ENCODE measurements at regions not wholly inside any gene's neighbourhood (a gene's known extent, or its start where the extent isn't known, plus 50 kb on each side); places are given as distances from the start of the nearest gene placed in this dataset.

GRCh38 chr18:54023471-54023870 lies 201.0 kb downstream of the MBD2 start:
- no peak overlapping the region for H3K27ac ChIP-seq (ENCODE audit: low read length, poor library complexity, severe bottlenecking)
- no peak overlapping the region for H2AFZ ChIP-seq (ENCODE audit: low read depth, low read length)
- peak; percentile 17 for DNase-seq
- no peaks in the 10 kb centered on the region for H3K79me1 ChIP-seq (replicated peaks; ENCODE audit: low read length, poor library complexity, severe bottlenecking)
- H2BK5ac ChIP-seq (ENCODE audit: low read depth, low read length, poor library complexity, severe bottlenecking), result no peak overlapping the region
- H2BK120ac ChIP-seq (ENCODE audit: low read depth, low read length), result no peak overlapping the region
- H3K4me1 ChIP-seq (ENCODE audit: control insufficient read depth, insufficient read depth, low read depth, low read length), result no peaks in the 10 kb centered on the region
- no peak overlapping the region for H4K91ac ChIP-seq (ENCODE audit: low read length)
- H3K4ac ChIP-seq (ENCODE audit: low read depth in 1 of 2, low read length in 2 of 2), result no peak overlapping the region
- H3K14ac ChIP-seq (ENCODE audit: low read length in 2 of 2), result no peak overlapping the region
- WGBS, result 85% methylated on average over 4 of the region's 4 CpGs
- H3K4me3 ChIP-seq (ENCODE audit: insufficient read depth in 1 of 2, low read depth in 1 of 2, low read length in 2 of 2), result no peak overlapping the region
- H3K9me3 ChIP-seq (ENCODE audit: control insufficient read depth, low read length), result no peaks in the 10 kb centered on the region
- H2AK5ac ChIP-seq (ENCODE audit: low read length, severe bottlenecking), result no peak overlapping the region
- no peaks in the 10 kb centered on the region for H3K36me3 ChIP-seq (ENCODE audit: control insufficient read depth in 1 of 2, insufficient read depth in 2 of 2, low read depth in 1 of 2, low read length in 2 of 2)
- no peak overlapping the region for H4K8ac ChIP-seq (ENCODE audit: low read length)
- no peak overlapping the region for H2BK15ac ChIP-seq (ENCODE audit: low read depth, poor library complexity, severe bottlenecking)
- H3K4me2 ChIP-seq (ENCODE audit: low read length, poor library complexity, severe bottlenecking), result no peak overlapping the region
- H3K9ac ChIP-seq (ENCODE audit: low read length), result no peak overlapping the region
- no peaks in the 10 kb centered on the region for H3K27me3 ChIP-seq (ENCODE audit: control insufficient read depth in 1 of 2, insufficient read depth in 1 of 2, low read length in 2 of 2)
- H3K18ac ChIP-seq (ENCODE audit: low read depth in 1 of 2, low read length in 2 of 2), result no peak overlapping the region
- H3K23ac ChIP-seq (ENCODE audit: low read length in 2 of 2), result no peak overlapping the region
- no peak overlapping the region for H2BK12ac ChIP-seq (ENCODE audit: low read length in 2 of 2)

- H3K4me1 ChIP-seq (ENCODE audit: control insufficient read depth, insufficient read depth, low read depth, low read length), result no peaks in the 10 kb centered on the region
- no peaks in the 10 kb centered on the region for H3K79me1 ChIP-seq (replicated peaks; ENCODE audit: low read length, poor library complexity, severe bottlenecking)
- H3K23ac ChIP-seq (ENCODE audit: low read length in 2 of 2), result no peak overlapping the region
- H2BK120ac ChIP-seq (ENCODE audit: low read depth, low read length), result no peak overlapping the region
- H2BK15ac ChIP-seq (ENCODE audit: low read depth, poor library complexity, severe bottlenecking), result no peak overlapping the region
- no peak overlapping the region for H2BK12ac ChIP-seq (ENCODE audit: low read length in 2 of 2)
- H2AK5ac ChIP-seq (ENCODE audit: low read length, severe bottlenecking), result no peak overlapping the region
- no peak overlapping the region for H3K14ac ChIP-seq (ENCODE audit: low read length in 2 of 2)
- no peak overlapping the region for H3K9ac ChIP-seq (ENCODE audit: low read length)
- H3K27ac ChIP-seq (ENCODE audit: low read length, poor library complexity, severe bottlenecking), result no peak overlapping the region
- no peak overlapping the region for H3K4me2 ChIP-seq (ENCODE audit: low read length, poor library complexity, severe bottlenecking)
- H3K27me3 ChIP-seq (ENCODE audit: control insufficient read depth in 1 of 2, insufficient read depth in 1 of 2, low read length in 2 of 2), result no peaks in the 10 kb centered on the region
- H3K4ac ChIP-seq (ENCODE audit: low read depth in 1 of 2, low read length in 2 of 2), result no peak overlapping the region
- H4K91ac ChIP-seq (ENCODE audit: low read length), result no peak overlapping the region
- no peak overlapping the region for H2BK5ac ChIP-seq (ENCODE audit: low read depth, low read length, poor library complexity, severe bottlenecking)
- H3K4me3 ChIP-seq (ENCODE audit: insufficient read depth in 1 of 2, low read depth in 1 of 2, low read length in 2 of 2), result no peak overlapping the region
- H3K18ac ChIP-seq (ENCODE audit: low read depth in 1 of 2, low read length in 2 of 2), result no peak overlapping the region
- H4K8ac ChIP-seq (ENCODE audit: low read length), result no peak overlapping the region
- no peak overlapping the region for H2AFZ ChIP-seq (ENCODE audit: low read depth, low read length)
- DNase-seq, result no peak
- H3K9me3 ChIP-seq (ENCODE audit: control insufficient read depth, low read length), result no peaks in the 10 kb centered on the region
- H3K36me3 ChIP-seq (ENCODE audit: control insufficient read depth in 1 of 2, insufficient read depth in 2 of 2, low read depth in 1 of 2, low read length in 2 of 2), result no peaks in the 10 kb centered on the region
Measured at GRCh38 chr18:54020966-54021365, 203.5 kb downstream of the MBD2 start.

- Histone ChIP-seq H3K9ac (ENCODE audit: low read length) (no peak overlapping the region), H2BK15ac (ENCODE audit: low read depth, poor library complexity, severe bottlenecking) (no peak overlapping the region)
- WGBS, result 86% methylated on average over 1 of the region's 6 CpGs
Measured at GRCh38 chr18:54020156-54020745, 204.2 kb downstream of the MBD2 start.

GRCh38 chr18:54019641-54020040 lies 204.8 kb downstream of the MBD2 start:
- Histone ChIP-seq H3K27ac (ENCODE audit: low read length, poor library complexity, severe bottlenecking) (no peak overlapping the region), H3K9ac (ENCODE audit: low read length) (no peak overlapping the region), H3K36me3 (ENCODE audit: control insufficient read depth in 1 of 2, insufficient read depth in 2 of 2, low read depth in 1 of 2, low read length in 2 of 2) (no peaks in the 10 kb centered on the region), H2AFZ (ENCODE audit: low read depth, low read length) (no peak overlapping the region), H2BK12ac (ENCODE audit: low read length in 2 of 2) (no peak overlapping the region), H2AK5ac (ENCODE audit: low read length, severe bottlenecking) (no peak overlapping the region), H3K23ac (ENCODE audit: low read length in 2 of 2) (no peak overlapping the region), H3K4me3 (ENCODE audit: insufficient read depth in 1 of 2, low read depth in 1 of 2, low read length in 2 of 2) (no peak overlapping the region), H3K14ac (ENCODE audit: low read length in 2 of 2) (no peak overlapping the region), H4K8ac (ENCODE audit: low read length) (no peak overlapping the region), H2BK5ac (ENCODE audit: low read depth, low read length, poor library complexity, severe bottlenecking) (no peak overlapping the region), H3K18ac (ENCODE audit: low read depth in 1 of 2, low read length in 2 of 2) (no peak overlapping the region), H3K4me1 (ENCODE audit: control insufficient read depth, insufficient read depth, low read depth, low read length) (no peaks in the 10 kb centered on the region), H2BK15ac (ENCODE audit: low read depth, poor library complexity, severe bottlenecking) (no peak overlapping the region), H3K9me3 (ENCODE audit: control insufficient read depth, low read length) (no peaks in the 10 kb centered on the region), H3K4ac (ENCODE audit: low read depth in 1 of 2, low read length in 2 of 2) (no peak overlapping the region), H3K27me3 (ENCODE audit: control insufficient read depth in 1 of 2, insufficient read depth in 1 of 2, low read length in 2 of 2) (no peaks in the 10 kb centered on the region), H3K79me1 (replicated peaks; ENCODE audit: low read length, poor library complexity, severe bottlenecking) (no peaks in the 10 kb centered on the region), H4K91ac (ENCODE audit: low read length) (no peak overlapping the region), H2BK120ac (ENCODE audit: low read depth, low read length) (no peak overlapping the region), H3K4me2 (ENCODE audit: low read length, poor library complexity, severe bottlenecking) (no peak overlapping the region)
- DNase-seq, result no peak
- 74% methylated on average over 2 of the region's 3 CpGs for WGBS

More at GRCh38 chr18:54020156-54020745, 204.2 kb downstream of the MBD2 start:
- Histone ChIP-seq H2BK5ac (ENCODE audit: low read depth, low read length, poor library complexity, severe bottlenecking) (no peak overlapping the region), H2BK120ac (ENCODE audit: low read depth, low read length) (no peak overlapping the region), H3K9me3 (ENCODE audit: control insufficient read depth, low read length) (no peaks in the 10 kb centered on the region), H3K79me1 (replicated peaks; ENCODE audit: low read length, poor library complexity, severe bottlenecking) (no peaks in the 10 kb centered on the region), H3K14ac (ENCODE audit: low read length in 2 of 2) (no peak overlapping the region), H3K27ac (ENCODE audit: low read length, poor library complexity, severe bottlenecking) (no peak overlapping the region), H3K36me3 (ENCODE audit: control insufficient read depth in 1 of 2, insufficient read depth in 2 of 2, low read depth in 1 of 2, low read length in 2 of 2) (no peaks in the 10 kb centered on the region), H4K8ac (ENCODE audit: low read length) (no peak overlapping the region), H3K4me1 (ENCODE audit: control insufficient read depth, insufficient read depth, low read depth, low read length) (no peaks in the 10 kb centered on the region), H2AK5ac (ENCODE audit: low read length, severe bottlenecking) (no peak overlapping the region), H3K18ac (ENCODE audit: low read depth in 1 of 2, low read length in 2 of 2) (no peak overlapping the region), H4K91ac (ENCODE audit: low read length) (no peak overlapping the region), H3K23ac (ENCODE audit: low read length in 2 of 2) (no peak overlapping the region), H3K27me3 (ENCODE audit: control insufficient read depth in 1 of 2, insufficient read depth in 1 of 2, low read length in 2 of 2) (no peaks in the 10 kb centered on the region), H3K4me2 (ENCODE audit: low read length, poor library complexity, severe bottlenecking) (no peak overlapping the region), H3K4ac (ENCODE audit: low read depth in 1 of 2, low read length in 2 of 2) (no peak overlapping the region), H2BK12ac (ENCODE audit: low read length in 2 of 2) (no peak overlapping the region), H3K4me3 (ENCODE audit: insufficient read depth in 1 of 2, low read depth in 1 of 2, low read length in 2 of 2) (no peak overlapping the region), H2AFZ (ENCODE audit: low read depth, low read length) (no peak overlapping the region)
- no peak for DNase-seq

Data from mesenchymal stem cell (in vitro differentiated cells and primary cell).